Colonic mucosa (tissue), 4 donors: ENCODE measurements at regions not wholly inside any gene's neighbourhood (a gene's known extent, or its start where the extent isn't known, plus 50 kb on each side); places are given as distances from the start of the nearest gene placed in this dataset.
A peak's percentile ranks its signal among the peaks of the same experiment; 100 is the strongest.

Experiments
- DNase-seq: peaks from one replicate; pipeline ENCODE4 v3.0.0-alpha.2; 2020
- H3K27ac ChIP-seq: fragments of 200-600 bp; one replicate; pipeline ENCODE4 v1.8.0; 2021
- H3K27me3 ChIP-seq: fragments of 200-600 bp; one replicate; pipeline ENCODE4 v1.8.0; 2021
- H3K36me3 ChIP-seq: fragments of 200-600 bp; one replicate; pipeline ENCODE4 v1.8.0; 2021
- H3K4me1 ChIP-seq: fragments of 200-600 bp; one replicate; pipeline ENCODE4 v1.8.0; 2021; ENCODE audit warnings: mild to moderate bottlenecking
- H3K4me3 ChIP-seq: fragments of 200-600 bp; one replicate; pipeline ENCODE4 v1.8.0; 2021
- H3K9ac ChIP-seq, 2 donors: one replicate each; pipeline ENCODE4 v1.7.0; 2013; ENCODE audit warnings: control low read depth in 2 of 2, low read depth in 2 of 2, low read length in 2 of 2
- H3K9me3 ChIP-seq: fragments of 200-600 bp; one replicate; pipeline ENCODE4 v1.8.0; 2021
- intact Hi-C: fragments of 100-400 bp; cut with DNase I; formaldehyde crosslinking; loops from one replicate; pipeline ENCODE4 v1.14.1; 2022
- TF ChIP-seq, protein P1 (sequence below): fragments of 200-600 bp; IDR thresholded peaks from one replicate; pipeline ENCODE4 v1.8.0; 2022; ENCODE audit warnings: antibody characterized with exemption, mild to moderate bottlenecking
- donor health status: healthy.
- donor health status: DM: no; HTN: no; CAD: no.
- donor health status: DM: no; HTN: no; CAD: no.

GRCh38 chr11:87422566-87422965, 384.8 kb downstream of the TMEM135 start:
- intact Hi-C loops, result loop anchor here (10.0 kb wide), 1 partner anchor 488 kb away; no protein-coding TSS in a partner anchor
- H3K27me3 ChIP-seq, result no peaks in the 10 kb centered on the region
- no peak overlapping the region for H3K4me3 ChIP-seq
- TF ChIP-seq, protein P1, sequence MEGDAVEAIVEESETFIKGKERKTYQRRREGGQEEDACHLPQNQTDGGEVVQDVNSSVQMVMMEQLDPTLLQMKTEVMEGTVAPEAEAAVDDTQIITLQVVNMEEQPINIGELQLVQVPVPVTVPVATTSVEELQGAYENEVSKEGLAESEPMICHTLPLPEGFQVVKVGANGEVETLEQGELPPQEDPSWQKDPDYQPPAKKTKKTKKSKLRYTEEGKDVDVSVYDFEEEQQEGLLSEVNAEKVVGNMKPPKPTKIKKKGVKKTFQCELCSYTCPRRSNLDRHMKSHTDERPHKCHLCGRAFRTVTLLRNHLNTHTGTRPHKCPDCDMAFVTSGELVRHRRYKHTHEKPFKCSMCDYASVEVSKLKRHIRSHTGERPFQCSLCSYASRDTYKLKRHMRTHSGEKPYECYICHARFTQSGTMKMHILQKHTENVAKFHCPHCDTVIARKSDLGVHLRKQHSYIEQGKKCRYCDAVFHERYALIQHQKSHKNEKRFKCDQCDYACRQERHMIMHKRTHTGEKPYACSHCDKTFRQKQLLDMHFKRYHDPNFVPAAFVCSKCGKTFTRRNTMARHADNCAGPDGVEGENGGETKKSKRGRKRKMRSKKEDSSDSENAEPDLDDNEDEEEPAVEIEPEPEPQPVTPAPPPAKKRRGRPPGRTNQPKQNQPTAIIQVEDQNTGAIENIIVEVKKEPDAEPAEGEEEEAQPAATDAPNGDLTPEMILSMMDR, result no peak
- DNase-seq, result no peak
- no peaks in the 10 kb centered on the region for H3K4me1 ChIP-seq
- no peak overlapping the region for H3K27ac ChIP-seq
- no peaks in the 10 kb centered on the region for H3K36me3 ChIP-seq
- no peak overlapping the region for H3K9ac ChIP-seq
- no peaks in the 10 kb centered on the region for H3K9me3 ChIP-seq

GRCh38 chr11:87421422-87421821, 383.7 kb downstream of the TMEM135 start:
- DNase-seq, result peak; percentile 57
- Histone ChIP-seq H3K27ac (no peak overlapping the region), H3K4me1 (no peaks in the 10 kb centered on the region), H3K9ac (no peak overlapping the region), H3K9me3 (no peaks in the 10 kb centered on the region), H3K4me3 (no peak overlapping the region), H3K27me3 (no peaks in the 10 kb centered on the region), H3K36me3 (no peaks in the 10 kb centered on the region)
- TF ChIP-seq, protein P1, result peak; percentile 75
- intact Hi-C loops, result loop anchor here (1.0 to 10.0 kb wide), 2 partner anchors 69 to 487 kb away; no protein-coding TSS in a partner anchor

GRCh38 chr11:87417951-87418350, 380.2 kb downstream of the TMEM135 start:
- Histone ChIP-seq H3K4me1 (no peaks in the 10 kb centered on the region), H3K9me3 (no peaks in the 10 kb centered on the region), H3K36me3 (no peaks in the 10 kb centered on the region), H3K9ac (no peak overlapping the region), H3K4me3 (no peak overlapping the region), H3K27me3 (no peaks in the 10 kb centered on the region), H3K27ac (no peak overlapping the region)
- TF ChIP-seq, protein P1, result no peak
- intact Hi-C loops, result no loop called here
- no peak for DNase-seq

DNA sequence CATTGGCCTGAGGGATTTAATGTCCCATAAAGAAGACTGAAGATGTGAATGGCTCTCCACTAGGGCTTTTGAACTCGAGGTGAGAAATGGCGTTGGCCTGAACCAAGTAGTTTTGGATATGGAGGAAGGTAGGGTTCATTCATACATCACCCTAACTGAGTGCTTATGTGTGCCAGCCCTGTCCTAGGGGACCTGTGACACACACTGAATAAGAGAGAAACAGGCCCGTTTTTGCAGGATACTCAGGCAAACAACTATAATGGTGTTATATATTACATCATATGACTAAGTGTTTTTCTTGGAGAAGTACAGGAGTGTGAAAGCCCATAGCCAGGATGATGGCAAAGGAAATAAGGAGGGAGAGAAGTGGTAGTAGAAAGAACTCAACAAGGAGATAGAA, 368.1 kb downstream of the TMEM135 start:
- Histone ChIP-seq H3K36me3 (no peaks in the 10 kb centered on the region), H3K4me1 (no peaks in the 10 kb centered on the region), H3K9ac (no peak overlapping the region), H3K4me3 (no peak overlapping the region), H3K27ac (no peak overlapping the region), H3K9me3 (no peaks in the 10 kb centered on the region), H3K27me3 (no peaks in the 10 kb centered on the region)
- intact Hi-C loops, result no loop called here
- TF ChIP-seq, protein P1, result no peak
- DNase-seq, result no peak

DNA sequence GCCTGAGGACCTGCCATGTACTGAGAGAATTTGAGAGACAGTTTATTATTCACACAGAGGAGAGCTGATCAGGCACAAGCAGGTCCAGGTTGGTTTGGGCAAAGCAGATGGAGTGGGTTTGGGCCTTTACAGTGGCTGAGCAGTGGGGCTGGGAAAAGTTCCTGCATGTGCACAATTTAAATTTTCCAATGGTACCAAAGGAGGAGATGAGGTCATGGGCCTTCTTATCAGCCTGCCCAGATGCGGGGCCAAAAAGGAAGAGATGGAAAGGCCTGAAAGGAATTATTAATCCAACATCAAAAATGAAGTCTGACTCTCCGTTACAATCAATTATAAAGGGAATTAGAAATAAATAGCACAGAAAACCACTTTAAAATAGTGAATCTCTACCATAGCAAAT, 367.6 kb downstream of the TMEM135 start:
- TF ChIP-seq, protein P1, result no peak
- no peaks in the 10 kb centered on the region for H3K4me1 ChIP-seq
- H3K9ac ChIP-seq, result no peak overlapping the region
- no peak overlapping the region for H3K4me3 ChIP-seq
- intact Hi-C loops, result no loop called here
- no peak for DNase-seq
- H3K36me3 ChIP-seq, result no peaks in the 10 kb centered on the region
- no peak overlapping the region for H3K27ac ChIP-seq
- no peaks in the 10 kb centered on the region for H3K27me3 ChIP-seq
- H3K9me3 ChIP-seq, result no peaks in the 10 kb centered on the region
